B cell (primary cell): ENCODE measurements at regions not wholly inside any gene's neighbourhood (a gene's known extent, or its start where the extent isn't known, plus 50 kb on each side); places are given as distances from the start of the nearest gene placed in this dataset.

Source experiments
- CTCF ChIP-seq: fragments of 200-600 bp; IDR thresholded peaks from one replicate; pipeline ENCODE4 v1.8.0; 2022; ENCODE audit warnings: antibody characterized with exemption, mild to moderate bottlenecking
- EZH2 ChIP-seq: IDR thresholded peaks from 2 replicates; pipeline ENCODE4 v1.6.1; 2012; ENCODE audit warnings: borderline replicate concordance, low read depth, mild to moderate bottlenecking, moderate library complexity, low read length; ENCODE audit not compliant: insufficient read depth, poor library complexity, severe bottlenecking

GRCh38 chr9:134536931-134537330 is 104.7 kb upstream of the COL5A1 start:
- no peak for TF ChIP-seq CTCF
- no peak for TF ChIP-seq EZH2
